OCI-LY7 (cell line): ENCODE measurements at regions not wholly inside any gene's neighbourhood (a gene's known extent, or its start where the extent isn't known, plus 50 kb on each side); places are given as distances from the start of the nearest gene placed in this dataset.

Source experiments
- EZH2phosphoT487 ChIP-seq: fragments of 200-600 bp; sonication (generic); IDR thresholded peaks from 2 replicates; pipeline ENCODE4 v1.6.1; 2018; ENCODE audit warnings: low read depth, borderline replicate concordance, mild to moderate bottlenecking, mixed run types, antibody characterized with exemption, low read length, moderate library complexity, mixed read lengths
- TF ChIP-seq, protein P1 (sequence below): fragments of 200-600 bp; sonication (generic); conservative IDR thresholded peaks from 2 replicates; pipeline ENCODE4 v1.5.1; 2014; ENCODE audit warnings: mild to moderate bottlenecking, antibody characterized with exemption, low read length, moderate library complexity, mixed read lengths

DNA sequence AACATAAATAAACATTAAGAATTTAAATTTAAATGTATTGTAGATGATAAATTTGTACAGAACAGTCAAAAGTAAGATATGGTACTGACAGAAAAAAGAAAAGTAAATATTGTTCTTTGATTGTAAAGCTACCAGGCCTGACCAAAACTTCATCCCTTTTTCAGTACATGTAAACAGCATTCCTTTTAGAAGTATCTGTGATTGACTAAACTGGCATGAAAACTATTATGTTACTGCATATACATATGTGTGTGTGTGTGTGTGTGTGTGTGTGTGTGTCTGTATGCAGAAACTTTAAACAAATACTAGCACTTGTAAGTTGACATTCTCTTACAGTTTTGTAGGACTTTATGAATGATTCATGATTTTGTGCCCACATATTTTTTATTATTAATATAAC, 270.9 kb downstream of the C12orf50 start:
- TF ChIP-seq, protein P1, sequence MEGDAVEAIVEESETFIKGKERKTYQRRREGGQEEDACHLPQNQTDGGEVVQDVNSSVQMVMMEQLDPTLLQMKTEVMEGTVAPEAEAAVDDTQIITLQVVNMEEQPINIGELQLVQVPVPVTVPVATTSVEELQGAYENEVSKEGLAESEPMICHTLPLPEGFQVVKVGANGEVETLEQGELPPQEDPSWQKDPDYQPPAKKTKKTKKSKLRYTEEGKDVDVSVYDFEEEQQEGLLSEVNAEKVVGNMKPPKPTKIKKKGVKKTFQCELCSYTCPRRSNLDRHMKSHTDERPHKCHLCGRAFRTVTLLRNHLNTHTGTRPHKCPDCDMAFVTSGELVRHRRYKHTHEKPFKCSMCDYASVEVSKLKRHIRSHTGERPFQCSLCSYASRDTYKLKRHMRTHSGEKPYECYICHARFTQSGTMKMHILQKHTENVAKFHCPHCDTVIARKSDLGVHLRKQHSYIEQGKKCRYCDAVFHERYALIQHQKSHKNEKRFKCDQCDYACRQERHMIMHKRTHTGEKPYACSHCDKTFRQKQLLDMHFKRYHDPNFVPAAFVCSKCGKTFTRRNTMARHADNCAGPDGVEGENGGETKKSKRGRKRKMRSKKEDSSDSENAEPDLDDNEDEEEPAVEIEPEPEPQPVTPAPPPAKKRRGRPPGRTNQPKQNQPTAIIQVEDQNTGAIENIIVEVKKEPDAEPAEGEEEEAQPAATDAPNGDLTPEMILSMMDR: no peak
- TF ChIP-seq EZH2phosphoT487: no peak
